Omental fat pad (tissue), 3 donors: ENCODE measurements at regions not wholly inside any gene's neighbourhood (a gene's known extent, or its start where the extent isn't known, plus 50 kb on each side); places are given as distances from the start of the nearest gene placed in this dataset.

Source experiments
- ATAC-seq: fragments of 150-250 bp; one replicate; pipeline ENCODE4 v1.9.1; 2016; ENCODE audit warnings: mild to moderate bottlenecking, moderate library complexity; ENCODE audit not compliant: low FRiP score
- DNase-seq: peaks from one replicate; pipeline ENCODE4 v3.0.0-alpha.2; 2019; ENCODE audit warnings: low spot score
- CTCF ChIP-seq, 3 donors: fragments of 450-650 bp; IDR thresholded peaks; one replicate each; pipeline ENCODE4 v1.5.1; 2016 to 2017; ENCODE audit warnings: antibody characterized with exemption in 3 of 3, mild to moderate bottlenecking in 3 of 3, moderate library complexity in 2 of 3

GRCh38 chr13:86788616-86789015 is 882.6 kb upstream of the SLITRK5 start:
- no peak for DNase-seq
- no peak for TF ChIP-seq CTCF (IDR thresholded peaks at IDR 0.05)

DNA sequence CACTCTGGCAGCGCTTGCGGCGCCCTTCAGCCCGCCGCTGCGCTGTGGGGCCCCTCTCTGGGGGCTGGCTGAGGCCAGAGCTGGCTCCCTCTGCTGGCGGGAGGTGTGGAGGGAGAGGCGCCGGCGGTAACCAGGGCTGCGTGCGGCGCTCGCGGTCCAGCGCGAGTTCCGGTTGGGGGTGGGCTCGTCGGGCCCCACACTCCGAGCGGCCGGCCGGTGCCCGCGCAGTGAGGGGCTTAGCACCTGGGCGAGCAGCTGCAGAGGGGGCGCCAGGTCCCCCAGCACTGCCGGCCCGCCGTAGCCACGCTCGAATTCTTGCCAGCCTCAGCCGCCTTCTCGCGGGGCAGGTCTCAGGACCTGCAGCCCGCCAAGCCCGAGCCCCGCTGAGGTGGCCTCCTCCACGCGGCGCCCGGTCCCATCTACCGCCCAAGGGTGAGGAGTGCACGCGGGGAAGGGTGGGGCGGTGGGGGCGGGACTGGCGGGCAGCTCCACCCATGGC is 879.0 kb upstream of the SLITRK5 start:
- TF ChIP-seq CTCF (IDR thresholded peaks at IDR 0.05) = no peak
- DNase-seq = no peak
- ATAC-seq = no peak

More at GRCh38 chr13:86788616-86789015, 882.6 kb upstream of the SLITRK5 start:
- no peak for ATAC-seq

- no peak for ATAC-seq
- TF ChIP-seq CTCF (IDR thresholded peaks at IDR 0.05) = no peak
- DNase-seq = no peak
Observed at GRCh38 chr13:86795858-86796257, 875.3 kb upstream of the SLITRK5 start.

DNA sequence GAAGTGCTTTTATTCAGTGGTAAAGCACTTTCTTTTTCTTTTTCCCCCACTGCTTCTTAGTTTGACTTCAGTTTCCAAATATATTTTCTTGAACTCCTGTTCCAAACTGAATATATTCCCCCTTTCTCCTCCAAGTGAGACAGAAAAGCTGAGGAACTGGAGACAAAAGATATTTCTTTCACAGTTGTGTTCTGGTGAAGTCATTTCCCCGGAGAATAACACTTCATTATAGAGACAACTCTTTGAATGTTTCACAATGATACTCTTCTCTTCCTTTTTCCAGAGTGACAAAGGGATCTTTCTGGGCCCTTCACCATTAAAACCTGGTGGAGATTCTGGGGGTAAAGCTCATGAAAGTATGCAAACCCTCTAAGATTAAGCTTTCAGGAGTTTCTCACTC is 860.8 kb upstream of the SLITRK5 start:
- no peak for DNase-seq
- ATAC-seq = no peak
- no peak for TF ChIP-seq CTCF (IDR thresholded peaks at IDR 0.05)

DNA sequence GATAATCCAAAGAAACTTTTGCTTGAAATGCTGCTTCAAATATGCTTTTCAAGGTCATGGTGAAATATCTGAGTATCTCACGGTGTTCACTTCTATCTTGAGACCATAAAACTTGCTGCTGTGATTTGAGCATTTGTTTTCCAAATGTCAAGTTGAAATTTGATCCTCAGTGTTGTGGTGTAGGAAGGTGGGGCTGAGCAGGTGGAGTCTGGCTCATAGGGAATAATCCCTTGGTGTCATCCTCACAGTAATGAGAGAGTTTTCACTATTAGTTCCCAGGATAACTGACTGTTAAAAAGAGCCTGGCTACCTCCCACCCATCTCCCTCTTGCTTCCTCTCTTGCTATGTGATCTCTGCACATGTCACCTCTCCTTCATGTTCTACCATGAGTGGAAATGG is 858.0 kb upstream of the SLITRK5 start:
- TF ChIP-seq CTCF (IDR thresholded peaks at IDR 0.05) = no peak
- DNase-seq (no peak), ATAC-seq (no peak)

DNA sequence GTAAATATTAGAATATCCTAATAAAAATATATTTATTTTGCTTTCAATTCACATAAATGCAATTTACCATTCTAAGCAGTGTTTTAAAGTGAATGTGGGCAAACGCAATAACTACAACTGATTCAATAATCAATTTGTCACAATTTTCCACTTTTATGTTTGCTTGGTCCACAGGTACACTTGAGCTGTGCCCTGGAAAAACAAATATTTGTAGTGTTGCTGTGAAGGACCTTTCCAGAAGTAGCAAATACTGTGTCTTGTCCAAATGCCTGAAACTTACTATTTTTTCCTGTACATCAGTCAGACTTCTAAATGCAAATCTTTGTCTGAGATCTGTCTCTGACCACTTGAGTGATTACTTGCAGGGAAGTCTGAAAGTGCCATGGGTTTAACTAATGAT is 845.8 kb upstream of the SLITRK5 start:
- DNase-seq (no peak), ATAC-seq (no peak)
- TF ChIP-seq CTCF (IDR thresholded peaks at IDR 0.05) = no peak

- no peak for ATAC-seq
- no peak for TF ChIP-seq CTCF (IDR thresholded peaks at IDR 0.05)
- DNase-seq = no peak
Observed at GRCh38 chr13:86826232-86826631, 844.9 kb upstream of the SLITRK5 start.
